GOT3 (cell line): ENCODE measurements at regions not wholly inside any gene's neighbourhood (a gene's known extent, or its start where the extent isn't known, plus 50 kb on each side); places are given as distances from the start of the nearest gene placed in this dataset.

Experiments
- DNase-seq: peaks from one replicate; lab custom pipeline; 2025; ENCODE audit warnings: mixed read lengths; lab: John Stamatoyannopoulos, UW

DNA sequence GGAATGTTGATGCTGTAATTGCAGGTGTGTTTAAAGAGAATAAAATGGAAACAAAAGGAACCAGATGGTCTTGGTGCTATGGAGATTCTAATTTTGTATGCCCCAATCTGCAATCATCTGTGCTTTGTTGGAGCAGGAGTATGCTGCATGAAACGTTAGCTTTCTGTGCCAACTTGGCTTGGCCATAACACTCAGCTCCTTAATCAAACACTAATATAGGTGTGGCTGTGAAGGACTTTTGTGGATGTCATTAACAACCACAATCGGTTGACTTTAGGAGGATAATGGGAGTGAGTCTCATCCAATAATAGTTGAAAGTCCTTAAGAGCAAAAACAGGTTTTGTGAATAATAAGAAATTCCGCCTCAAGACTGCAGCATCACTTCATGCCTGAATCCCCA lies 399.2 kb downstream of the NLGN4X start:
- DNase-seq: no peak

GRCh38 chrX:5829060-5829459 lies 399.6 kb downstream of the NLGN4X start:
- no peak for DNase-seq

DNA sequence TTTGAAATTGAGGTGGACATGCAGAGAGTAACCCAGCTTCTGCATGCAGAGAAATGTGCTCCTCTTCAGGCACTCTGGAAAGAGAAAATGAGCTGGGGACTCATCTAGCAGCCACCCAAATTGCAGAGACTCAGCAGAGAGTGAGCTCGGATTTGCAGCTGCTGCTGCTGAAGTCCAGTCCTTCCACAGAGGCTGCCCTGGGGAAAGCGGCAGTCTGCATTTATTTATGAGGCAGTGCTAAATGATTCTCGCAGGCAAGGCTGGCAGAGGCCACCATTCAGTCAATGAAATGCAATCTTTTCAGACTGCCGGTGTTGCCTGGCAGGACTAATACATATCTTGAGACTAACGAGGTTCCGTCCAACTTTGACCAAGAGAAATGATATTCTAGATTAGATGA lies 404.8 kb downstream of the NLGN4X start:
- no peak for DNase-seq

- DNase-seq: no peak
Measured at GRCh38 chrX:5810636-5811035, 418.0 kb downstream of the NLGN4X start.

DNA sequence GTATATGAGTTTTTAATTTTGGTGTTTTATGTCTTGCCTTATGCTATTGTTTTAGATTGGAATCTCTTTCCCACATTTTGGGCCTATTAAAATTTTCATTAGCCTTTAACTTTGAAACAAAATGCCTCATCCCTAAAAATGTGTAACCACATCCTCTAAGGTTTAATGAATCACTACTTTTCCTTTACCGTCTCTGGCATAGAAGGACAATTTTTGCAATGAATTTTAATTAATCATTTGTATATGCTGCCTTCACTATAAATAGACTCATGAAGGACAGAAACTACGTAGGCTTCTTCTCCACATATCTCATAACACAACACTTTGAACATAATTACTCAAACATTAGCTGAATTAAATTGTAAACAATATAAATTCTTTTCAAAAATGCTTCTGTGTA lies 421.5 kb downstream of the NLGN4X start:
- DNase-seq: no peak

- DNase-seq: no peak
Measured at GRCh38 chrX:5802391-5802790, 426.3 kb downstream of the NLGN4X start.

DNA sequence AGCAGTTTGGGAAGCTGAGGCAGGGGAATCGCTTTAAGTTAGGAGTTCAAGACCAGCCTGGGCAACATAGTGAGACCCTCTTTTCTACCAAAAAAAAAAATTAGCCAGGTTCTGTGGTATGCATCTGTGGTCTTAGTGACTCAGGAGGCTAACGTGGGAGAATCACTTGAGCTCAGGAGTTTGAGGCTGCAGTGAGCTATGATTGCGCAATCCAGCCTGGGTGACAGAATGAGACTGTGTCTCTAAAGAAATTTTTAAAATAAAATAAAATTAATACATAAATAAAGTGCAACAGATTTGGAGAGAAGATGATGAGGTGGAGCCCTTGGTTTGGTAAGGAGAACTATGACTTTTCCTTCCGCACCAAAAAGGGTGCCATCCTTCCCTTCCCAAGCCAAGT lies 436.9 kb downstream of the NLGN4X start:
- DNase-seq: no peak

GRCh38 chrX:5788910-5789309 lies 439.8 kb downstream of the NLGN4X start:
- DNase-seq: no peak

GRCh38 chrX:5780821-5781220 lies 447.8 kb downstream of the NLGN4X start:
- DNase-seq: no peak

GRCh38 chrX:5775846-5776430 lies 452.7 kb downstream of the NLGN4X start:
- DNase-seq: no peak

DNA sequence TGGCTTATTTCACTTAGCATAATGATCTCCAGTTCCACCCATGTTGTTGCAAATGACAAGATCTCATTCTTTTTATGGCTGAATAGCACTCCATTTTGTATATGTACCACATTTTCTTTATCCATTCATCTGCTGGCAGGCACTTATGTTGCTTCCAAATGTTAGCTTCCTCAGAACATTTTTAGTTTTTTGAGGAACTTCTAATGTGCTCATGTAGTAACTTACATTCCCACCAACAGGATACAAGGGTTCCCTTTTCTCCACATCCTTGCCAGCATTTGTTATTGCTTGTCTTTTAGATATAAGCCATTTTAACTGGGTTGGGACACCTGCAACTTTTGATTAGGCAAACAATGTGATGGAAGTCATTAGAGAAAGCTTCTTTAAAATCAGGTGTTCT lies 454.2 kb downstream of the NLGN4X start:
- DNase-seq: no peak

DNA sequence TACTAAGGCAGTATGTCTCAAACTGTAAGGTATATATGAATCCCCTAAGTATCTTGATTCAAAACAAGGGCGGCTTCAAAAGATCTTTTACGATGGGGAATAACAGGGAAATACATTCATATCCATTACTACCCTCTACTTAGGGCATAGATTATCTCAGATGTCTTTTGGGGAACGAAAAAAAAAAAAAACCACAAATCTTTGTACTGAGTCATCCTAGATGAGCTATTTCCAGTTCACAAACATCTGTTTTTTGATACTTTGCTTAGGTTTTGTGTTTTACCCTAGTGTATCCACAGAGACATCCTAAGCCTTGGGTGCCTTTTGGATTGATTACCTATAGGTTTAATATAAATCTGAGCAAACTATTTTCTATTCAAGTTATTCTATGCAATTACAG lies 457.2 kb downstream of the NLGN4X start:
- no peak for DNase-seq

- no peak for DNase-seq
Measured at GRCh38 chrX:5756616-5757015, 472.1 kb downstream of the NLGN4X start.

DNA sequence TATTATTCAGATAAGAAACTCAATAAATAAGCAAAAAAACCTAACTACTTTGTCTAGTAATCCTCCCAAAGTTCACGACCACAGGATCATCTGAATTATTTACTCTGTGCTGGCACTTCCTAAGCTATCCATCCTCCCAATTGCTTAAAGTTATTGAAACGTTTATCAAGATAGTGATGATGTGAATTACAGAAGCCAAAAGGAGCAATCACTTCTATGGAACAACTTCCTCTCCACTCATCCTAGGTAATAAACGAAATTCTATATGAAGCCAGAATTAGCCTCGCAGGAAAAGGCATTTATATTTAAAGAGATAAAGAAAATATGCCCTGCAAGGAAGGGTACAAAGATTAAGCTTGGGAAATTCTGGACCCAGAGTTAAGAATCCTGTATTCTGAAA lies 475.4 kb downstream of the NLGN4X start:
- DNase-seq: no peak

DNA sequence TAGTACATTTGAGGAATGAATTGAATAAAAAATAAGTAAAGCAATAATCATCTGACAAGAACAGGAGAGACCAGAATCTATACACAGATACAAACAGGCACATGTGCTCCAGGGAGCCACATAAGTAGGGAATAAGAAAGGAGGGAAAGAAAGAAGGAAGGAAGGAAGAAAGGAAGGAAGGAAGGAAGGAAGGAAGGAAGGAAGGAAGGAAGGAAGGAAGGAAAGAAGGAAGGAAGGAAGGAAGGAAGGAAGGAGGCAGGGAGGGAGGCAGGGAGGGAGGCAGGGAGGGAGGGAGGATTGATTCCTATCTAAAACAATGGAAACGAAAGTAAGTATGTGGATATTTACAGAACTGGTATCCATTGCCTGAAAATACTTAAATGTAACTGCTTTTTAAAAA lies 475.8 kb downstream of the NLGN4X start:
- DNase-seq: no peak

GRCh38 chrX:5748586-5749150 lies 480.0 kb downstream of the NLGN4X start:
- no peak for DNase-seq

GRCh38 chrX:5746231-5746630 lies 482.4 kb downstream of the NLGN4X start:
- DNase-seq: no peak

DNA sequence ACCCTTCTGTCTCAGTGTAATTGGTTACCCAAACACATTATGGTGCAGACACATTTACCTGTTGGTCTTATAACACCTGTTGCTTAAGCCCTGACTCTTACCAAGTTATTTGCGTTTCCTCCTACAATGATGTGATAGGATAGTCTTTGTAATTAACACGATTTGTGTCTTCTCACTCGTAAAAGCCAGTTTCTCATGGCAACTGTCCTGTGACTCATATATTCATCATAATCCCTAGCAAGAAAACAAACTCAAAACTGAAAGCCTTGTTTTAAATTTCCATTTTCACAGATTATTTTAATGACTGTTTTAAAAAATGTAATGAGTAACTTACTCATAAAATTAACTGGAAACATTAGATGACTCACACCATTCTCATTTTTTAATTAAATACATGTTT lies 495.2 kb downstream of the NLGN4X start:
- no peak for DNase-seq

GRCh38 chrX:5730556-5730955 lies 498.1 kb downstream of the NLGN4X start:
- no peak for DNase-seq

GRCh38 chrX:5726224-5726623 lies 502.4 kb downstream of the NLGN4X start:
- no peak for DNase-seq

DNA sequence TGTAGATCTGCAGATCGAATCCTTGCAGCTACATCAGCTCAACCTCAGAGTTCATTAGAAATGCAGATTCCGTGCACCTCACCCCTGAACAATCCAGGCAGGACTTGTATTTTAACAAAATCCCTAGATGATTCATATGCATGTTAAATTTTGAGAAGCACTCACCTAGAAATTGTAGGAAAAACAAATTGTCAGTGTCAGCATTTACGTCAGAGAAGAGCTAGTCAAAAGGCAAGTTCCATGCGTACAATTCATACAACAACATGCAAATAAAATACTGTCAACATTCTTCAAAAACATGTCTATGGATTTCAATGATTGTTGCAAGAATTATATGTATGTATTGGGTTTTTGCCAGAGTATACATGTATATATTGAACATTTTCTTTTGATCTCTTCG lies 504.5 kb downstream of the NLGN4X start:
- DNase-seq: no peak

GRCh38 chrX:5718651-5719050 lies 510.0 kb downstream of the NLGN4X start:
- no peak for DNase-seq

DNA sequence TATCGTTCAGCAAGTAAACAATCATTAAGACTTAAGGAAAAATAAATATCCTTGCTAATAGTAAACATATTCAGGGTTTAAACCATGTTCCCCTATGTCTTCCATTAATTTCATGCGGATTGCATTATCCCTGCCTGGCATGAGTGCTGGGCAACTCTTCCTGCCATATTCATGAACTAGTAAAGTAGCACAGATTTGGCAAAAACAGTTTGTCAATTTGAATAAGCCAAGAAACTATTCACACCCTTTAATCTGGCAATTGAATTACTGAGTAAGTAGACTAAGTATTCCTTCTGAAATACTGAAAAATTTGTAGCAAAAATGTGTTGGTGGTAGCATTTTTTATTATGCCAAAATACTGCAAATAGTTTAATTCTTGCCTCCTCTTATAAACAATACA lies 512.0 kb downstream of the NLGN4X start:
- no peak for DNase-seq

GRCh38 chrX:5708251-5708650 lies 520.4 kb downstream of the NLGN4X start:
- no peak for DNase-seq
